ENCODE measurements at regions not wholly inside any gene's neighbourhood (a gene's known extent, or its start where the extent isn't known, plus 50 kb on each side); places are given as distances from the start of the nearest gene placed in this dataset.

- no peak for TF ChIP-seq POLR2A (IDR thresholded peaks at IDR 0.05)
- no peak for TF ChIP-seq CTCF (IDR thresholded peaks at IDR 0.05)
- TF ChIP-seq EP300 (IDR thresholded peaks at IDR 0.05), result no peak
Observed at GRCh38 chrX:40845331-40845911, 110.1 kb upstream of the MED14 start.
